B cell (primary cell): ENCODE measurements at regions not wholly inside any gene's neighbourhood (a gene's known extent, or its start where the extent isn't known, plus 50 kb on each side); places are given as distances from the start of the nearest gene placed in this dataset.

Source experiments
- ATAC-seq: fragments of 200-7000 bp; cut with Tn5 transposase; one replicate; pipeline ENCODE4 v1.10.0; 2021; ENCODE audit warnings: low read depth, mild to moderate bottlenecking, moderate number of reproducible peaks, moderate library complexity
- CTCF ChIA-PET: fragments of 350-600 bp; sonication (Branson Sonifier 250); formaldehyde crosslinking; loops from one replicate; lab custom pipeline; 2021; ENCODE audit warnings: antibody characterized with exemption, inconsistent platforms; lab: Charles Lee
- POLR2A ChIA-PET: fragments of 350-600 bp; sonication (Branson Sonifier 250); formaldehyde crosslinking; loops from one replicate; lab custom pipeline; 2021; ENCODE audit warnings: antibody characterized with exemption; lab: Charles Lee
- DNase-seq: peaks from one replicate; pipeline ENCODE4 v3.0.0; 2013
- H2AFZ ChIP-seq: 2 replicates; pipeline ENCODE4 v1.6.1; 2012; ENCODE audit warnings: mild to moderate bottlenecking, low read depth, low read length; ENCODE audit not compliant: insufficient read depth, poor library complexity, severe bottlenecking
- H3K27ac ChIP-seq, 2 donors: 1 replicate in 1 of 2; 2 replicates in 1 of 2; pipeline ENCODE4 v1.5.1; 2012 to 2013; ENCODE audit warnings: low read length in 2 of 2, mild to moderate bottlenecking in 2 of 2, moderate library complexity in 1 of 2
- H3K27me3 ChIP-seq, 4 experiments: fragments of 200-600 bp in 1 of 4; sonication (generic) in 1 of 4; replicated peaks in 1 of 4; 1 replicate in 2 of 4; 2 replicates in 2 of 4; pipeline versions ENCODE4 v1.6.1 to v1.7.0; 2013 to 2016; ENCODE audit warnings: low read length in 3 of 4, mild to moderate bottlenecking in 2 of 4, mixed read lengths in 1 of 4, moderate library complexity in 1 of 4; ENCODE audit not compliant: insufficient read depth in 4 of 4, control insufficient read depth in 3 of 4; ENCODE audit errors: control extremely low read depth in 1 of 4
- H3K36me3 ChIP-seq, 2 experiments: replicated peaks in 1 of 2; 1 replicate in 1 of 2; 2 replicates in 1 of 2; pipeline versions ENCODE4 v1.6.1 to v1.7.1; 2013; ENCODE audit warnings: low read length in 1 of 2; ENCODE audit not compliant: insufficient read depth in 2 of 2, control insufficient read depth in 1 of 2; ENCODE audit errors: control extremely low read depth in 1 of 2, extremely low read depth in 1 of 2
- H3K4me1 ChIP-seq, 2 donors: fragments of 200-600 bp in 1 of 2; sonication (generic) in 1 of 2; 1 replicate in 1 of 2; 2 replicates in 1 of 2; pipeline versions ENCODE4 v1.5.1 to v1.6.1; 2013 to 2017; ENCODE audit warnings: low read length in 2 of 2; ENCODE audit not compliant: control insufficient read depth in 2 of 2, insufficient read depth in 2 of 2
- H3K4me2 ChIP-seq: replicated peaks from 2 replicates; pipeline ENCODE3; 2012; ENCODE audit warnings: mild to moderate bottlenecking, low read depth, low read length; ENCODE audit not compliant: poor library complexity, severe bottlenecking
- H3K4me3 ChIP-seq, 5 experiments: fragments of 200-600 bp in 1 of 5; sonication (generic) in 1 of 5; 1 replicate in 3 of 5; 2 replicates in 2 of 5; pipeline versions ENCODE4 v1.5.1 to v1.7.0; 2011 to 2016; ENCODE audit warnings: low read length in 4 of 5, mild to moderate bottlenecking in 4 of 5, low read depth in 2 of 5, control low read depth in 1 of 5, moderate library complexity in 1 of 5; ENCODE audit not compliant: insufficient read depth in 1 of 5; ENCODE audit errors: control extremely low read depth in 1 of 5, extremely low read depth in 1 of 5
- H3K79me2 ChIP-seq: fragments of 200-600 bp; sonication (generic); one replicate; pipeline ENCODE4 v1.6.0; 2016; ENCODE audit warnings: low read length; ENCODE audit not compliant: control insufficient read depth, insufficient read depth
- H3K9ac ChIP-seq: fragments of 200-600 bp; sonication (generic); 2 replicates; pipeline ENCODE4 v1.6.1; 2017; ENCODE audit warnings: mild to moderate bottlenecking, low read length, moderate library complexity
- H3K9me3 ChIP-seq, 3 donors: one replicate each; pipeline versions ENCODE4 v1.6.1 to v1.7.1; 2013; ENCODE audit warnings: low read length in 2 of 3; ENCODE audit not compliant: control insufficient read depth in 2 of 3, insufficient read depth in 1 of 3; ENCODE audit errors: control extremely low read depth in 1 of 3
- H4K20me1 ChIP-seq: 2 replicates; pipeline ENCODE4 v1.6.0; 2012; ENCODE audit warnings: mild to moderate bottlenecking, low read length; ENCODE audit not compliant: insufficient read depth, control insufficient read depth, poor library complexity, severe bottlenecking
- H3K27ac Mint-ChIP-seq: one replicate; pipeline ENCODE4 v1.8.0; 2021; ENCODE audit warnings: mixed read lengths
- H3K27me3 Mint-ChIP-seq: one replicate; pipeline ENCODE4 v1.8.0; 2021; ENCODE audit warnings: mixed read lengths
- H3K4me1 Mint-ChIP-seq: one replicate; pipeline ENCODE4 v1.8.0; 2021; ENCODE audit warnings: mixed read lengths
- H3K4me3 Mint-ChIP-seq: one replicate; pipeline ENCODE4 v1.8.0; 2021; ENCODE audit warnings: mixed read lengths
- H3K9me3 Mint-ChIP-seq: one replicate; pipeline ENCODE4 v1.8.0; 2022; ENCODE audit warnings: mixed read lengths; ENCODE audit not compliant: insufficient read depth
- EZH2 ChIP-seq: IDR thresholded peaks from 2 replicates; pipeline ENCODE4 v1.6.1; 2012; ENCODE audit warnings: borderline replicate concordance, low read depth, mild to moderate bottlenecking, moderate library complexity, low read length; ENCODE audit not compliant: insufficient read depth, poor library complexity, severe bottlenecking
- WGBS: methylation state at CpG from one replicate; pipeline ENCODE4 v1.1.5; 2013; ENCODE audit warnings: missing lambda C conversion rate; ENCODE audit not compliant: insufficient coverage; 5-methylcytosine and 5-hydroxymethylcytosine counted together
- intact Hi-C: fragments of 100-400 bp; cut with micrococcal nuclease; formaldehyde crosslinking; loops from one replicate; pipeline ENCODE4 v1.10.0; 2022
- TF ChIP-seq, protein P1 (sequence below): fragments of 200-600 bp; IDR thresholded peaks from one replicate; pipeline ENCODE4 v1.8.0; 2022; ENCODE audit warnings: antibody characterized with exemption, mild to moderate bottlenecking

DNA sequence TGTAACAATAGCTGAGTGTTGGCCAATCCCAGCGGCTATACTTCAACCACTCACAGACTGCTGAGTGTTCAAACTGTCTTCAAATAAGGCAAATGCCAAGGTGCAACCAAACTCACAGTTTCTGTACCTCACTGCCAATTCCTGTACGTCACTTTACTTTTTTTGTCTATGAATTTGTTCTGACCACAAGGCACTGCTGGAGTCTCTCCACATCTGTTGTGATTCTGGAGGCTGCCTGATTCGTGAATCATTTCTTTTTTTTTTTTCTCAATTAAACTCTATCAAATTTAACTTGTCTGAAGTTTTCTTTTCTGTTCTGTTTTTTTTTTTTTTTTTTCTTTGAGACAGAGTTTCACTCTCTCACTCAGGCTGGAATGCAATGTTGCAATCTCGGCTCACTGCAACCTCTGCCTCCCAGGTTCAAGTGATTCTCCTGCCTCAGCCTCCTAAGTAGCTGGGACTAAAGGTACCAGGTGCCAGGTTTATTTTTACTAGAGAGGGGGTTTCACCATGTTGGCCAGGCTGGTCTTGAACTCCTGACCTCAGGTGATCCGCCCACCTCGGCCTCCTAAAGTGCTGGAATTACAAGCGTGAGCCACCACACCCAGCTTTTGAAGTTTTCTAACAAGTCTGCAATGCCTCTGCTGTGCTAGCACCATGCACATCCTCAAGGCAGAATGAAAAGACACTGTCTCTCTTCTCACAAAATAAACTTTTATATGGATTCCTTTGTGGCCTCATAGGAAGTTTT is 401.7 kb downstream of the IRS2 start:
- DNase-seq = no peak
- Mint-ChIP-seq H3K4me1 (no peaks in the 10 kb centered on the region), H3K27me3 (no peaks in the 10 kb centered on the region), H3K27ac (no peak overlapping the region), H3K4me3 (no peak overlapping the region), H3K9me3 (no peaks in the 10 kb centered on the region)
- ChIA-PET POLR2A (no interaction called here), CTCF (no interaction called here)
- no peak overlapping the region for H2AFZ ChIP-seq
- no peaks in the 10 kb centered on the region for H3K27me3 ChIP-seq
- no peak for ATAC-seq
- no peak overlapping the region for H3K27ac ChIP-seq
- no peak overlapping the region for H3K9ac ChIP-seq
- H3K4me1 ChIP-seq = no peaks in the 10 kb centered on the region
- H3K9me3 ChIP-seq = no peaks in the 10 kb centered on the region
- no peaks in the 10 kb centered on the region for H3K36me3 ChIP-seq
- H3K4me3 ChIP-seq = no peak overlapping the region
- no peaks in the 10 kb centered on the region for H4K20me1 ChIP-seq
- intact Hi-C loops = no loop called here
- no peaks in the 10 kb centered on the region for H3K79me2 ChIP-seq
- no peak for TF ChIP-seq EZH2
- TF ChIP-seq, protein P1, sequence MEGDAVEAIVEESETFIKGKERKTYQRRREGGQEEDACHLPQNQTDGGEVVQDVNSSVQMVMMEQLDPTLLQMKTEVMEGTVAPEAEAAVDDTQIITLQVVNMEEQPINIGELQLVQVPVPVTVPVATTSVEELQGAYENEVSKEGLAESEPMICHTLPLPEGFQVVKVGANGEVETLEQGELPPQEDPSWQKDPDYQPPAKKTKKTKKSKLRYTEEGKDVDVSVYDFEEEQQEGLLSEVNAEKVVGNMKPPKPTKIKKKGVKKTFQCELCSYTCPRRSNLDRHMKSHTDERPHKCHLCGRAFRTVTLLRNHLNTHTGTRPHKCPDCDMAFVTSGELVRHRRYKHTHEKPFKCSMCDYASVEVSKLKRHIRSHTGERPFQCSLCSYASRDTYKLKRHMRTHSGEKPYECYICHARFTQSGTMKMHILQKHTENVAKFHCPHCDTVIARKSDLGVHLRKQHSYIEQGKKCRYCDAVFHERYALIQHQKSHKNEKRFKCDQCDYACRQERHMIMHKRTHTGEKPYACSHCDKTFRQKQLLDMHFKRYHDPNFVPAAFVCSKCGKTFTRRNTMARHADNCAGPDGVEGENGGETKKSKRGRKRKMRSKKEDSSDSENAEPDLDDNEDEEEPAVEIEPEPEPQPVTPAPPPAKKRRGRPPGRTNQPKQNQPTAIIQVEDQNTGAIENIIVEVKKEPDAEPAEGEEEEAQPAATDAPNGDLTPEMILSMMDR = no peak
- no peak overlapping the region for H3K4me2 ChIP-seq
- 100% methylated on average over 2 of the region's 7 CpGs for WGBS

DNA sequence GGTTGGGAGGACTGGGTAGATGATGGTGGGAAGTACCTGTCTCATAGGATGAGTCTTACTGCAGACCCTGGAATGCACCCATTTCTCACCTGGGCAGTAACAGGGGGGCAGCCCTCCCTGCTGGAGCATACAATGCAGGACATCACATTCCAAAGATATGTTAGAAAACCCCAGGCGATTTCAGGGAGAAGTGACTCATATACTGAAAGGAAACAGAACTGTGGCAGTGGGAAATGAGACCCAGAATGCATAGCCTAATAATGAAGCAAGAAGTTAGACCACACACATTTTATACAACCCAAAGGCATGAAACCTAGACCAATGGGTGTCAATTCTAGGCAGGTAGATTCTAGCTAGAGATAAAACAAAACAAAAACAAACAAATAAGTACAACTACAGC is 402.7 kb downstream of the IRS2 start:
- CTCF ChIA-PET = no interaction called here
- WGBS = no CpG with 5 or more reads among the region's 1 CpG
- Mint-ChIP-seq H3K27me3 (peaks cover 4% of the 10 kb centered on the region), H3K4me1 (no peaks in the 10 kb centered on the region), H3K27ac (no peak overlapping the region), H3K9me3 (no peaks in the 10 kb centered on the region), H3K4me3 (no peak overlapping the region)
- Histone ChIP-seq H3K79me2 (no peaks in the 10 kb centered on the region), H3K4me2 (no peak overlapping the region), H3K4me3 (no peak overlapping the region), H3K36me3 (no peaks in the 10 kb centered on the region), H3K27ac (no peak overlapping the region), H3K4me1 (no peaks in the 10 kb centered on the region), H4K20me1 (no peaks in the 10 kb centered on the region), H3K27me3 (no peaks in the 10 kb centered on the region), H3K9ac (no peak overlapping the region), H3K9me3 (no peaks in the 10 kb centered on the region), H2AFZ (no peak overlapping the region)
- TF ChIP-seq, protein P1 = no peak
- DNase-seq = no peak
- ATAC-seq = no peak
- POLR2A ChIA-PET = no interaction called here
- intact Hi-C loops = no loop called here
